ENCODE measurements at regions not wholly inside any gene's neighbourhood (a gene's known extent, or its start where the extent isn't known, plus 50 kb on each side); places are given as distances from the start of the nearest gene placed in this dataset.
"Not testable (repeated sequence)": the region's sequence is repeated elsewhere in the genome, so short reads cannot be mapped to it uniquely, and the experiment has no call there.

- no peak for TF ChIP-seq CTCF (IDR thresholded peaks at IDR 0.05; ENCODE audit: unreplicated experiment)
- Mint-ChIP-seq H3K36me3 (ENCODE audit: low read depth, unreplicated experiment) (no peaks in the 10 kb centered on the region), H3K27ac (ENCODE audit: unreplicated experiment) (no peak overlapping the region), H3K4me1 (ENCODE audit: unreplicated experiment) (peaks cover 7% of the 10 kb centered on the region), H3K4me3 (ENCODE audit: unreplicated experiment) (no peak overlapping the region), H3K27me3 (ENCODE audit: unreplicated experiment) (no peaks in the 10 kb centered on the region), H3K9me3 (ENCODE audit: unreplicated experiment) (no peaks in the 10 kb centered on the region)
- no peak for DNase-seq (ENCODE audit: low spot score)
Measured at GRCh38 chr14:21771671-21772070, 98.1 kb upstream of the OR4E1 start.

GRCh38 chr14:21768875-21769257 is 95.2 kb upstream of the OR4E1 start:
- Mint-ChIP-seq H3K9me3 (ENCODE audit: unreplicated experiment) (no peaks in the 10 kb centered on the region), H3K4me1 (ENCODE audit: unreplicated experiment) (peaks cover 7% of the 10 kb centered on the region), H3K27ac (ENCODE audit: unreplicated experiment) (no peak overlapping the region), H3K4me3 (ENCODE audit: unreplicated experiment) (no peak overlapping the region), H3K27me3 (ENCODE audit: unreplicated experiment) (no peaks in the 10 kb centered on the region), H3K36me3 (ENCODE audit: low read depth, unreplicated experiment) (no peaks in the 10 kb centered on the region)
- TF ChIP-seq CTCF (IDR thresholded peaks at IDR 0.05; ENCODE audit: unreplicated experiment), result no peak
- DNase-seq (ENCODE audit: low spot score), result no peak

- no peaks in the 10 kb centered on the region for H3K9me3 Mint-ChIP-seq (ENCODE audit: unreplicated experiment)
- no peaks in the 10 kb centered on the region for H3K27me3 Mint-ChIP-seq (ENCODE audit: unreplicated experiment)
- H3K4me1 Mint-ChIP-seq (ENCODE audit: unreplicated experiment), result peaks cover 7% of the 10 kb centered on the region
- H3K27ac Mint-ChIP-seq (ENCODE audit: unreplicated experiment), result no peak overlapping the region
- no peak overlapping the region for H3K4me3 Mint-ChIP-seq (ENCODE audit: unreplicated experiment)
- DNase-seq (ENCODE audit: low spot score), result no peak
- no peaks in the 10 kb centered on the region for H3K36me3 Mint-ChIP-seq (ENCODE audit: low read depth, unreplicated experiment)
- peak; percentile 63 for TF ChIP-seq CTCF (IDR thresholded peaks at IDR 0.05; ENCODE audit: unreplicated experiment)
Measured at GRCh38 chr14:21768116-21768874, 94.7 kb upstream of the OR4E1 start.

GRCh38 chr14:21760360-21760759 is 86.7 kb upstream of the OR4E1 start:
- not testable (repeated sequence) for H3K9me3 Mint-ChIP-seq (ENCODE audit: unreplicated experiment); H3K27me3 Mint-ChIP-seq (ENCODE audit: unreplicated experiment); H3K27ac Mint-ChIP-seq (ENCODE audit: unreplicated experiment); DNase-seq (ENCODE audit: low spot score); H3K4me1 Mint-ChIP-seq (ENCODE audit: unreplicated experiment); H3K36me3 Mint-ChIP-seq (ENCODE audit: low read depth, unreplicated experiment); H3K4me3 Mint-ChIP-seq (ENCODE audit: unreplicated experiment)

GRCh38 chr14:21749306-21749868 is 75.8 kb upstream of the OR4E1 start:
- DNase-seq (ENCODE audit: low spot score), result no peak
- H3K36me3 Mint-ChIP-seq (ENCODE audit: low read depth, unreplicated experiment), result no peaks in the 10 kb centered on the region
- no peak overlapping the region for H3K4me3 Mint-ChIP-seq (ENCODE audit: unreplicated experiment)
- no peak overlapping the region for H3K27ac Mint-ChIP-seq (ENCODE audit: unreplicated experiment)
- TF ChIP-seq CTCF (IDR thresholded peaks at IDR 0.05; ENCODE audit: unreplicated experiment), result no peak
- H3K27me3 Mint-ChIP-seq (ENCODE audit: unreplicated experiment), result peaks cover 1% of the 10 kb centered on the region
- peaks cover 8% of the 10 kb centered on the region for H3K4me1 Mint-ChIP-seq (ENCODE audit: unreplicated experiment)
- no peaks in the 10 kb centered on the region for H3K9me3 Mint-ChIP-seq (ENCODE audit: unreplicated experiment)
